Left colon (tissue), 2 donors: ENCODE measurements at regions not wholly inside any gene's neighbourhood (a gene's known extent, or its start where the extent isn't known, plus 50 kb on each side); places are given as distances from the start of the nearest gene placed in this dataset.

ENCODE experiments used
- ATAC-seq: fragments of 200-7000 bp; cut with Tn5 transposase; one replicate; pipeline ENCODE4 v1.9.1; 2020; ENCODE audit warnings: mild to moderate bottlenecking, moderate library complexity
- DNase-seq, 2 donors: peaks; one replicate each; pipeline ENCODE4 v3.0.0-alpha.2; 2020
- intact Hi-C, 2 donors: fragments of 100-400 bp; cut with DNase I in 1 of 2; cut with micrococcal nuclease in 1 of 2; formaldehyde crosslinking; loops; one replicate each; pipeline versions ENCODE4 v1.11.2 to v1.14.0; 2022; cut with DNase I, micrococcal nuclease
- donor health status: DM: no; HTN: no; CAD: no.
- donor health status: DM: yes; HTN: yes; CAD: no.

- ATAC-seq: no peak
- intact Hi-C loops: no loop called here
- DNase-seq: no peak
These were observed 1126.4 kb upstream of the FLRT2 start for GRCh38 chr14:84403585-84403984.

DNA sequence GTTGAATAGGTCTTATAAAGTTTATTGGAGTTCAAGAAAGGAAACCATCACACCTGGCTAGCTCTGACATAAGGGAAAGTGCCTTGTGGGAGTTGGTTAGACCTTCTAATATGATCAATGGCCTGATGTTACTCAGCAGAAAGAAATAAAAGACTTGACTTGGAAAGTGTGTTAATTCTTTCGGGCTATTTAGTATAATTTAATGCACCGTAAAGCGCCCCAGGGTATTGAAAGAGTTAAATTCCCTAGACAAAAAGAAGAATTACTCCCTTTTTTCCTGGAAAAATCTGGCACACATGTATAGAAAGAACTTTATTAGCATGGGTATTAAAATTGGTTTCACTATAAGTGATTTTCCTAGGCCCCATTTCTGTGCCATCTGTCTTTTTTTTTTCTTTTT lies 1125.7 kb upstream of the FLRT2 start:
- intact Hi-C loops: no loop called here
- DNase-seq (no peak), ATAC-seq (no peak)

GRCh38 chr14:84409435-84409834 lies 1120.5 kb upstream of the FLRT2 start:
- DNase-seq (no peak), ATAC-seq (no peak)
- intact Hi-C loops: no loop called here

DNA sequence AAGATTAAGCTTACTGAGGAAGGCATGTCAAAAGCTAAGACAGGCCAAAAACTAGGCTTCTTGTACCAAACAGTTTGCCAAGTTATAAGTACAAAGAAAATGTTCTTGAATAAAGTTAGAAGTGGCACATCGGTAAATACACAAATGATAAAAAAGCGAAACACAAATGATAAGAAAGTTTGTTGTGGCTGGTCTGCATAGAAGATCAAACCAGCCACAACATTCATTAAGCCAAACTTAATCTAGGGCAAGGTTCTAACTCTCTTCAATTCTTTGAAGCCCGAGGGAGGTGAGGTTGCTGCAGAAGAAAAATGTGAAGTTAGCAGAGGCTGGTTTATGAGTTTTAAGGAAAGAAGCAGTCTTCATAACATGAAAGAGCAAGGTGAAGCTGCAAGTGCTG lies 1119.6 kb upstream of the FLRT2 start:
- intact Hi-C loops: no loop called here
- DNase-seq (no peak), ATAC-seq (no peak)

- ATAC-seq: no peak
- DNase-seq: no peak
- intact Hi-C loops: no loop called here
These were observed 1109.7 kb upstream of the FLRT2 start for GRCh38 chr14:84420221-84420620.

DNA sequence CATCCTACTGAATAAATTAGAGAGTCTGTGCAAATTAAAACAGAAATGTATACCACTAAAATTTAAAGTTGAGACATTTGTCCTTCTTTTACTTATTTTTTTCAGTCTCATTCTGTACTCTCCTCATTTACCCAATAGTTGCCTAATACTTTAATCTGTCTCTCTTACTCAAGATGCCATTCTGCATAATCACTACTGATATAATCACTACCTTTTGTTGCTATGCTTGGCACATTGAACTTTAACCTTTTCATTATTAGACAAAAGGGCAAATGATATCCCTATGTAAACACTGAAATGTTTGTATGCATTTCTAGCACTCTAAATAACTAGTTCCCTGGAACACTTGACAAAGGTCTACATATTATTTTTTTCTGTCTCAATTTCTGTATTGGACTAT lies 1108.3 kb upstream of the FLRT2 start:
- DNase-seq: no peak
- ATAC-seq: no peak
- intact Hi-C loops: no loop called here

GRCh38 chr14:84425968-84426367 lies 1104.0 kb upstream of the FLRT2 start:
- no peak for ATAC-seq

DNA sequence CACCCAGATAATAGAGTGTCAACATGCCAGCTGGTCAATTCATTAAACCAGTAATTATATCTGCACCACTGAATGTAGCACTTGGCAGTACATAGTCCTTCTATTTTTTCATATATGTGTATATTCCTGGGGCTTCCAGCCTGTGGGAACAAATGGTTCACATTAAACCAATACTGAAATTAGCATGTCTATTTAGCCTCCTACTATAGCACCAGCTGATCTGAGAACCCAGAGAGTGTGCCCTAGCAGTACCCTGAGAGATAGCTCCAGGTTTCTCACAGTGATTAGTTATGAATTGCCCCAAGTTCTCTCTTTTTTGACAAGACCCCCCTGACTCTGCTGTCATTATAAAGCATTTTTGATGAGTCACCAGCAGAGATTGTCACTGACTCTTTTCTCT lies 1097.3 kb upstream of the FLRT2 start:
- intact Hi-C loops: no loop called here
- ATAC-seq (no peak), DNase-seq (no peak)

More at GRCh38 chr14:84425968-84426367, 1104.0 kb upstream of the FLRT2 start:
- no peak for DNase-seq
- intact Hi-C loops: no loop called here

DNA sequence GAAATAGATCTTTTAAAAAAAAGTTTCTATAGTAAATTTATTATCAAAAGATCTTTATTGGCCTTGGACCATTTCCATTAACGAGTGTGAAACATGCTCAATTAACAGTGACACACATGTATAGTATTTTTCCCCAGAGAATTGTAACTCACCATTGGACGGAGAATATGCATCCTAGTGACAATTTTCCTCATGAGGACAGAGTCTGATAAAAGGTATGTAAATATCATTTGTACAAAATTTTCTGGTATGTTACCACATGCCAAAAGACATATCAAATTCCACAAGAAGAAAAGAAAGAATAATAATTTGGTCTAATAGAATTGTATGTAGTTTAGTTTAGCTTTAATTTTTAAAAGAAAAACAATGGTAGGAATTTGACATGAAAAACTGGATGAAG lies 1096.0 kb upstream of the FLRT2 start:
- intact Hi-C loops: no loop called here
- no peak for DNase-seq
- ATAC-seq: no peak

GRCh38 chr14:84435820-84436324 lies 1094.1 kb upstream of the FLRT2 start:
- intact Hi-C loops: no loop called here
- ATAC-seq (no peak), DNase-seq (no peak)

GRCh38 chr14:84436528-84436927 lies 1093.4 kb upstream of the FLRT2 start:
- ATAC-seq: no peak
- intact Hi-C loops: no loop called here
- DNase-seq: no peak

GRCh38 chr14:84442521-84442920 lies 1087.4 kb upstream of the FLRT2 start:
- intact Hi-C loops: no loop called here
- DNase-seq: no peak
- ATAC-seq: no peak

- intact Hi-C loops: no loop called here
These were observed 1084.5 kb upstream of the FLRT2 start for GRCh38 chr14:84445486-84445885.

DNA sequence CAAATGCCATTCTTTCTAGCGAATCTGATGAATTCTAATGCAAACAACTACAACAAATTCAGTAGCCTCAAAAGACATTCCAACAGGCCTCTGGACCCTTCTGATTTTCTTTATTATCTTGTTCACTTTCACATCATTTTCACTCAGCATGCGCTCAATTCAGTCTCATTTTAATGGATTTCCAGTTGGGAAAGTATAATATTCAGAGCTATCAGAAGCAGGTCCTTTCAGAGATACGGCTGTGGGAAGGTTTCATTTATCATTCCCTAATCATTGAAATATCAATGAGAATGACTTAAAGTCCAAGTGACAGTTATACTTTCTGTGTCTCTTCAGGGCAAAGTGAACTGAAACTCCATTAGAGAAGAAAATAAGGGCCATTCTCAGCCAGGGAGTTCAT lies 1083.7 kb upstream of the FLRT2 start:
- DNase-seq: no peak
- intact Hi-C loops: no loop called here
- ATAC-seq: no peak

More at GRCh38 chr14:84445486-84445885, 1084.5 kb upstream of the FLRT2 start:
- ATAC-seq (no peak), DNase-seq (no peak)

DNA sequence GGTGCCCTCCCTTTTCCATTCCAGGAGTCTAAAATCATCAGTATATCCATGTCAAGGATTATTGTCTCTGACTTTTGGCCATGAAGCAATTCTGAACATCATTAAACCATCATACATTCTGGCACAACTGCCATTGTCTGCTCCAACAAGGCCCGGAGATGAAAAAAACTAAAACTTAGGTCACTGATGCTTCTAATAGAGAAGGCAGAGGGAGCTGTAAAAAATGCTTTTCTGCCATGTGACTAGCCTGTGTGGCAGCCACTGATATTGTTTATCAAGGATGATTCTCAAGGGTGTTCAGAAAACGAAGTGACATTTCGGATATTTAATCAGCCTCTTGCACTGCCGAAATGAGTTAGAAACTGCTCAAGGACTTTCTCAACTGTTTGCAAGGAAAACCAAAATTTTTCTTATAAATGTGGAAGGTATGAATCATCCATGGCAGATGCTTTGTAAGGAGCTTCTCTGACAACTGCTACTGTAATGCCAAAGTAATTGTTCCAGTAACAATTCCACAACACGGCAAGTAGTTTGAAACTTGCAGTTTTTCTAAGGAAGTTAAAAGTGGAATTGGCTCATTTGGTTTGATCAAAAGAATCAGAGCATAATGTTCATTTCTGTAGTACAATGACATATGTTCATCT lies 1076.5 kb upstream of the FLRT2 start:
- intact Hi-C loops: no loop called here
- ATAC-seq: no peak

GRCh38 chr14:84454114-84454513 lies 1075.8 kb upstream of the FLRT2 start:
- intact Hi-C loops: no loop called here
- ATAC-seq (no peak), DNase-seq (no peak)

More for the DNA sequence above, 1076.5 kb upstream of the FLRT2 start:
- DNase-seq: no peak

DNA sequence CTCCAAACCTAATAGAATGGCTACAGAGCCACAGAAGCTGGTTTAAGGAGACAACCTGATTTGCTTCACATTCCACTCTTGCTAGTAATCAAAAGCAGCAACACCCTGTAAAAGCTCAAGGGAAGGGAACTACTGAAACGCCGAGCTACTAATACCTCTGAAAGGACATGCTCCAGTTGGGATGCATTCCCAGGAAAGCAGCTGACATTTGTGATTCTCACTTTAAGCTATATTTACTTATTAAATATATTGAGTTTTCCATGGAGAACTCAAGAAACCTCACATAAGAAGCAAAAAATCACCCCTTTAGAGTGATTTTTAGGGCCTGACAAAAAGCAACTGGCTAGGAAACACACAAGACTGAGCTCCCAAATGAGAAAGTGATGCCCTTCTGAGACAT lies 1073.0 kb upstream of the FLRT2 start:
- no peak for DNase-seq
- ATAC-seq: no peak
- intact Hi-C loops: no loop called here

- intact Hi-C loops: no loop called here
- ATAC-seq: no peak
These were observed 1071.1 kb upstream of the FLRT2 start for GRCh38 chr14:84458881-84459280.

GRCh38 chr14:84465880-84466279 lies 1064.1 kb upstream of the FLRT2 start:
- intact Hi-C loops: no loop called here
- DNase-seq: no peak
- no peak for ATAC-seq

More at GRCh38 chr14:84458881-84459280, 1071.1 kb upstream of the FLRT2 start:
- no peak for DNase-seq

DNA sequence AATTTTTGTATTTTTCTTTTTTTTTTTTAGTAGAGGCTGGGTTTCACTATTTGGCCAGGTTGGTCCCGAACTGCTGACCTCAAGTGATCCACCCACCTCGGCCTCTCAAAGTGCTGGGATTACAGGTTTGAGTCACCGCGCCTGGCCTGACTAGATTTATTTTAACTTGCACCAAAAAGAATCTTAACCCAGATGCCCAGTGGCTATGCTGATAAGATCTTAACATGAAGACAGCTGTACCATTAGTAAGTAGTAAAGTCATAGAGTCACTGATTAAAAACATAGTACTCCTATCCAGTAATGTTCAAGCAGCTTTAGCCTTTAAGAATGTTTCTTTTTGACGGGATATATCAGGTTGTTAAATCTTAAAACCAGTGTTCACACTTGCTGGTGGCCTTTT lies 1061.8 kb upstream of the FLRT2 start:
- DNase-seq: no peak
- intact Hi-C loops: no loop called here
- no peak for ATAC-seq

DNA sequence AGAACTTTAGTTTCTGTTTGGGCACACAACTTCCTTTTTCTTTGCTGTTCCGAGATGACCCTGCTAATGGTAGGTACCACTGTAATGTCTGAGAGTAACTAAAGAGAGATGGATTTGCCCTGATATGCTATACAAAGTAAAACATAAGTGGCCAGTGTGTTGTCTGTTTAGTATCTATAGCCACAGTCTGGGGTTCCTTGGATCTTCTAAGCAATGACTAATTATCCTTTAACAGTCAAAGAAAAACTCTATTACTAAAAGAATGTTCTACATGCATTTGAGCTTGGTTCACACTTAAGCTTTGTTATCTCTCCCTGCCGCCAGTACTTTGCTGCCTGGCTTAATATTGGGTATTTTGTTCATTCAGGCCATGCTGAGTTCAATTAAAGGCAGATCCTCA lies 1051.9 kb upstream of the FLRT2 start:
- intact Hi-C loops: no loop called here
- DNase-seq (no peak), ATAC-seq (no peak)
